ENCODE measurements at regions not wholly inside any gene's neighbourhood (a gene's known extent, or its start where the extent isn't known, plus 50 kb on each side); places are given as distances from the start of the nearest gene placed in this dataset.

- CTCF ChIA-PET, result no interaction called here
- in situ Hi-C loops (cut with HindIII; ENCODE audit: low pct_unique_long_range_greater_than_20kb, low sequenced_read_pairs), result no loop called here
Measured at GRCh38 chr9:28909526-28909925, 1336.2 kb upstream of the C9orf72 start.

GRCh38 chr9:28912621-28913020 lies 1339.3 kb upstream of the C9orf72 start:
- Histone ChIP-seq H3K36me3 (ENCODE audit: control insufficient read depth, insufficient read depth, low read length) (no peaks in the 10 kb centered on the region), H3K4me1 (ENCODE audit: control insufficient read depth, insufficient read depth, low read length) (no peaks in the 10 kb centered on the region), H3K9me3 (ENCODE audit: control insufficient read depth, insufficient read depth, low read depth, low read length) (no peaks in the 10 kb centered on the region), H3K27ac (ENCODE audit: low read length) (no peak overlapping the region), H3K4me3 (ENCODE audit: low read depth in 2 of 2, low read length in 2 of 2) (no peak overlapping the region), H3K27me3 (ENCODE audit: control insufficient read depth, insufficient read depth, low read length) (no peaks in the 10 kb centered on the region)
- DNase-seq (ENCODE audit: low read depth, low spot score), result no peak
- ChIA-PET POLR2A (no interaction called here), CTCF (no interaction called here)
- intact Hi-C loops (cut with micrococcal nuclease; ENCODE audit: unreplicated experiment) (no loop called here), in situ Hi-C loops (cut with HindIII; ENCODE audit: low pct_unique_long_range_greater_than_20kb, low sequenced_read_pairs) (no loop called here)
- no peak for ATAC-seq
- TF ChIP-seq, protein P1, sequence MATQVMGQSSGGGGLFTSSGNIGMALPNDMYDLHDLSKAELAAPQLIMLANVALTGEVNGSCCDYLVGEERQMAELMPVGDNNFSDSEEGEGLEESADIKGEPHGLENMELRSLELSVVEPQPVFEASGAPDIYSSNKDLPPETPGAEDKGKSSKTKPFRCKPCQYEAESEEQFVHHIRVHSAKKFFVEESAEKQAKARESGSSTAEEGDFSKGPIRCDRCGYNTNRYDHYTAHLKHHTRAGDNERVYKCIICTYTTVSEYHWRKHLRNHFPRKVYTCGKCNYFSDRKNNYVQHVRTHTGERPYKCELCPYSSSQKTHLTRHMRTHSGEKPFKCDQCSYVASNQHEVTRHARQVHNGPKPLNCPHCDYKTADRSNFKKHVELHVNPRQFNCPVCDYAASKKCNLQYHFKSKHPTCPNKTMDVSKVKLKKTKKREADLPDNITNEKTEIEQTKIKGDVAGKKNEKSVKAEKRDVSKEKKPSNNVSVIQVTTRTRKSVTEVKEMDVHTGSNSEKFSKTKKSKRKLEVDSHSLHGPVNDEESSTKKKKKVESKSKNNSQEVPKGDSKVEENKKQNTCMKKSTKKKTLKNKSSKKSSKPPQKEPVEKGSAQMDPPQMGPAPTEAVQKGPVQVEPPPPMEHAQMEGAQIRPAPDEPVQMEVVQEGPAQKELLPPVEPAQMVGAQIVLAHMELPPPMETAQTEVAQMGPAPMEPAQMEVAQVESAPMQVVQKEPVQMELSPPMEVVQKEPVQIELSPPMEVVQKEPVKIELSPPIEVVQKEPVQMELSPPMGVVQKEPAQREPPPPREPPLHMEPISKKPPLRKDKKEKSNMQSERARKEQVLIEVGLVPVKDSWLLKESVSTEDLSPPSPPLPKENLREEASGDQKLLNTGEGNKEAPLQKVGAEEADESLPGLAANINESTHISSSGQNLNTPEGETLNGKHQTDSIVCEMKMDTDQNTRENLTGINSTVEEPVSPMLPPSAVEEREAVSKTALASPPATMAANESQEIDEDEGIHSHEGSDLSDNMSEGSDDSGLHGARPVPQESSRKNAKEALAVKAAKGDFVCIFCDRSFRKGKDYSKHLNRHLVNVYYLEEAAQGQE (IDR thresholded peaks at IDR 0.05; ENCODE audit: insufficient read depth in 1 of 2, low read depth in 2 of 2, low read length in 1 of 2), result no peak
- TF ChIP-seq SIN3A (IDR thresholded peaks at IDR 0.05; ENCODE audit: borderline replicate concordance, insufficient read depth, low read depth, low read length) (no peak), TCF7L2 (IDR thresholded peaks at IDR 0.05; ENCODE audit: low read depth, low read length) (no peak), POLR2AphosphoS5 (IDR thresholded peaks at IDR 0.05; ENCODE audit: low read depth, low read length) (no peak)
- TF ChIP-seq, protein P2, sequence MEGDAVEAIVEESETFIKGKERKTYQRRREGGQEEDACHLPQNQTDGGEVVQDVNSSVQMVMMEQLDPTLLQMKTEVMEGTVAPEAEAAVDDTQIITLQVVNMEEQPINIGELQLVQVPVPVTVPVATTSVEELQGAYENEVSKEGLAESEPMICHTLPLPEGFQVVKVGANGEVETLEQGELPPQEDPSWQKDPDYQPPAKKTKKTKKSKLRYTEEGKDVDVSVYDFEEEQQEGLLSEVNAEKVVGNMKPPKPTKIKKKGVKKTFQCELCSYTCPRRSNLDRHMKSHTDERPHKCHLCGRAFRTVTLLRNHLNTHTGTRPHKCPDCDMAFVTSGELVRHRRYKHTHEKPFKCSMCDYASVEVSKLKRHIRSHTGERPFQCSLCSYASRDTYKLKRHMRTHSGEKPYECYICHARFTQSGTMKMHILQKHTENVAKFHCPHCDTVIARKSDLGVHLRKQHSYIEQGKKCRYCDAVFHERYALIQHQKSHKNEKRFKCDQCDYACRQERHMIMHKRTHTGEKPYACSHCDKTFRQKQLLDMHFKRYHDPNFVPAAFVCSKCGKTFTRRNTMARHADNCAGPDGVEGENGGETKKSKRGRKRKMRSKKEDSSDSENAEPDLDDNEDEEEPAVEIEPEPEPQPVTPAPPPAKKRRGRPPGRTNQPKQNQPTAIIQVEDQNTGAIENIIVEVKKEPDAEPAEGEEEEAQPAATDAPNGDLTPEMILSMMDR (IDR thresholded peaks at IDR 0.05), result no peak
- no TSS peak for BruUV-seq (replicated peaks)

More at GRCh38 chr9:28909526-28909925, 1336.2 kb upstream of the C9orf72 start:
- H3K4me1 ChIP-seq (ENCODE audit: control insufficient read depth, insufficient read depth, low read length), result no peaks in the 10 kb centered on the region
- no peaks in the 10 kb centered on the region for H3K36me3 ChIP-seq (ENCODE audit: control insufficient read depth, insufficient read depth, low read length)
- H3K27me3 ChIP-seq (ENCODE audit: control insufficient read depth, insufficient read depth, low read length), result no peaks in the 10 kb centered on the region
- H3K9me3 ChIP-seq (ENCODE audit: control insufficient read depth, insufficient read depth, low read depth, low read length), result no peaks in the 10 kb centered on the region
- no peak for TF ChIP-seq SIN3A (IDR thresholded peaks at IDR 0.05; ENCODE audit: borderline replicate concordance, insufficient read depth, low read depth, low read length)
- TF ChIP-seq, protein P2 (IDR thresholded peaks at IDR 0.05), result no peak
- TF ChIP-seq TCF7L2 (IDR thresholded peaks at IDR 0.05; ENCODE audit: low read depth, low read length), result no peak
- TF ChIP-seq POLR2AphosphoS5 (IDR thresholded peaks at IDR 0.05; ENCODE audit: low read depth, low read length), result no peak
- ATAC-seq (no peak), DNase-seq (ENCODE audit: low read depth, low spot score) (no peak)
- POLR2A ChIA-PET, result no interaction called here
- intact Hi-C loops (cut with micrococcal nuclease; ENCODE audit: unreplicated experiment), result no loop called here
- no peak overlapping the region for H3K4me3 ChIP-seq (ENCODE audit: low read depth in 2 of 2, low read length in 2 of 2)
- no peak overlapping the region for H3K27ac ChIP-seq (ENCODE audit: low read length)
- no TSS peak for BruUV-seq (replicated peaks)
